ENCODE measurements at regions not wholly inside any gene's neighbourhood (a gene's known extent, or its start where the extent isn't known, plus 50 kb on each side); places are given as distances from the start of the nearest gene placed in this dataset.

DNA sequence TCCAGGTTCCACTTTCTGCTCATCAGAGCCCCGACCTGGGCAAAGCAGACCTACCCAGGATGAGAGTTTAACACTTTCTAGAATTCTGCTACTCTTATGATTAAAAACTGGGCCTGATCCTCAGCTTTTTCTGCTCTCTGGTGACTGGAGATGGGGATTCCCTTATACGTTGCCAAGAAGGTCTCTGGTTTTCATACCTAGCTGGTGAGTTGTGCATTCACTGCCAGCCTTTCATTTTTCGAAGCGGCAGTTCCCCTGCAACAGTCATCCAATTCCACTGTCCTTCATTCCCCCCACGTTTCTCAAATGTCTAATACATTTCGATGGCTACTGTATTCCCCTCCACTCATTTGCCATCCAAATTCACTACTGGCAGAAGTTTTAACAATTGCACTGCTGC lies 135.3 kb downstream of the ADSS2 start:
- TF ChIP-seq, protein P1, sequence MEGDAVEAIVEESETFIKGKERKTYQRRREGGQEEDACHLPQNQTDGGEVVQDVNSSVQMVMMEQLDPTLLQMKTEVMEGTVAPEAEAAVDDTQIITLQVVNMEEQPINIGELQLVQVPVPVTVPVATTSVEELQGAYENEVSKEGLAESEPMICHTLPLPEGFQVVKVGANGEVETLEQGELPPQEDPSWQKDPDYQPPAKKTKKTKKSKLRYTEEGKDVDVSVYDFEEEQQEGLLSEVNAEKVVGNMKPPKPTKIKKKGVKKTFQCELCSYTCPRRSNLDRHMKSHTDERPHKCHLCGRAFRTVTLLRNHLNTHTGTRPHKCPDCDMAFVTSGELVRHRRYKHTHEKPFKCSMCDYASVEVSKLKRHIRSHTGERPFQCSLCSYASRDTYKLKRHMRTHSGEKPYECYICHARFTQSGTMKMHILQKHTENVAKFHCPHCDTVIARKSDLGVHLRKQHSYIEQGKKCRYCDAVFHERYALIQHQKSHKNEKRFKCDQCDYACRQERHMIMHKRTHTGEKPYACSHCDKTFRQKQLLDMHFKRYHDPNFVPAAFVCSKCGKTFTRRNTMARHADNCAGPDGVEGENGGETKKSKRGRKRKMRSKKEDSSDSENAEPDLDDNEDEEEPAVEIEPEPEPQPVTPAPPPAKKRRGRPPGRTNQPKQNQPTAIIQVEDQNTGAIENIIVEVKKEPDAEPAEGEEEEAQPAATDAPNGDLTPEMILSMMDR (IDR thresholded peaks at IDR 0.05; ENCODE audit: low read length) = no peak
- TF ChIP-seq EZH2 (IDR thresholded peaks at IDR 0.05; ENCODE audit: borderline replicate concordance, low read length) = no peak
